ENCODE measurements at regions not wholly inside any gene's neighbourhood (a gene's known extent, or its start where the extent isn't known, plus 50 kb on each side); places are given as distances from the start of the nearest gene placed in this dataset.
"Not testable (repeated sequence)": the region's sequence is repeated elsewhere in the genome, so short reads cannot be mapped to it uniquely, and the experiment has no call there.

- not testable (repeated sequence) for TF ChIP-seq KLF17 (tag by site-specific recombination; IDR thresholded peaks at IDR 0.05); ZIC2 (tag by site-specific recombination; IDR thresholded peaks at IDR 0.05); SETDB1 (IDR thresholded peaks at IDR 0.05; ENCODE audit: insufficient read length, low read length); GLI4 (tag by site-specific recombination; IDR thresholded peaks at IDR 0.05); ZNF274 (IDR thresholded peaks at IDR 0.05; ENCODE audit: low read length); ZNF274 (tag by site-specific recombination; IDR thresholded peaks at IDR 0.05; ENCODE audit: borderline replicate concordance); REST (tag by site-specific recombination; IDR thresholded peaks at IDR 0.05); ZNF785 (tag by site-specific recombination; IDR thresholded peaks at IDR 0.05); ZNF596 (tag by site-specific recombination; IDR thresholded peaks at IDR 0.05); ZNF48 (tag by site-specific recombination; IDR thresholded peaks at IDR 0.05); ZNF24 (tag by site-specific recombination; IDR thresholded peaks at IDR 0.05); KLF16 (tag by site-specific recombination; IDR thresholded peaks at IDR 0.05); ZNF19 (tag by site-specific recombination; IDR thresholded peaks at IDR 0.05; ENCODE audit: low read depth)
- TF ChIP-seq, protein P1, sequence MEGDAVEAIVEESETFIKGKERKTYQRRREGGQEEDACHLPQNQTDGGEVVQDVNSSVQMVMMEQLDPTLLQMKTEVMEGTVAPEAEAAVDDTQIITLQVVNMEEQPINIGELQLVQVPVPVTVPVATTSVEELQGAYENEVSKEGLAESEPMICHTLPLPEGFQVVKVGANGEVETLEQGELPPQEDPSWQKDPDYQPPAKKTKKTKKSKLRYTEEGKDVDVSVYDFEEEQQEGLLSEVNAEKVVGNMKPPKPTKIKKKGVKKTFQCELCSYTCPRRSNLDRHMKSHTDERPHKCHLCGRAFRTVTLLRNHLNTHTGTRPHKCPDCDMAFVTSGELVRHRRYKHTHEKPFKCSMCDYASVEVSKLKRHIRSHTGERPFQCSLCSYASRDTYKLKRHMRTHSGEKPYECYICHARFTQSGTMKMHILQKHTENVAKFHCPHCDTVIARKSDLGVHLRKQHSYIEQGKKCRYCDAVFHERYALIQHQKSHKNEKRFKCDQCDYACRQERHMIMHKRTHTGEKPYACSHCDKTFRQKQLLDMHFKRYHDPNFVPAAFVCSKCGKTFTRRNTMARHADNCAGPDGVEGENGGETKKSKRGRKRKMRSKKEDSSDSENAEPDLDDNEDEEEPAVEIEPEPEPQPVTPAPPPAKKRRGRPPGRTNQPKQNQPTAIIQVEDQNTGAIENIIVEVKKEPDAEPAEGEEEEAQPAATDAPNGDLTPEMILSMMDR (tag by site-specific recombination; IDR thresholded peaks at IDR 0.05): not testable (repeated sequence)
- TF ChIP-seq, protein P2, sequence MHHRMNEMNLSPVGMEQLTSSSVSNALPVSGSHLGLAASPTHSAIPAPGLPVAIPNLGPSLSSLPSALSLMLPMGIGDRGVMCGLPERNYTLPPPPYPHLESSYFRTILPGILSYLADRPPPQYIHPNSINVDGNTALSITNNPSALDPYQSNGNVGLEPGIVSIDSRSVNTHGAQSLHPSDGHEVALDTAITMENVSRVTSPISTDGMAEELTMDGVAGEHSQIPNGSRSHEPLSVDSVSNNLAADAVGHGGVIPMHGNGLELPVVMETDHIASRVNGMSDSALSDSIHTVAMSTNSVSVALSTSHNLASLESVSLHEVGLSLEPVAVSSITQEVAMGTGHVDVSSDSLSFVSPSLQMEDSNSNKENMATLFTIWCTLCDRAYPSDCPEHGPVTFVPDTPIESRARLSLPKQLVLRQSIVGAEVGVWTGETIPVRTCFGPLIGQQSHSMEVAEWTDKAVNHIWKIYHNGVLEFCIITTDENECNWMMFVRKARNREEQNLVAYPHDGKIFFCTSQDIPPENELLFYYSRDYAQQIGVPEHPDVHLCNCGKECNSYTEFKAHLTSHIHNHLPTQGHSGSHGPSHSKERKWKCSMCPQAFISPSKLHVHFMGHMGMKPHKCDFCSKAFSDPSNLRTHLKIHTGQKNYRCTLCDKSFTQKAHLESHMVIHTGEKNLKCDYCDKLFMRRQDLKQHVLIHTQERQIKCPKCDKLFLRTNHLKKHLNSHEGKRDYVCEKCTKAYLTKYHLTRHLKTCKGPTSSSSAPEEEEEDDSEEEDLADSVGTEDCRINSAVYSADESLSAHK (tag by site-specific recombination; IDR thresholded peaks at IDR 0.05): not testable (repeated sequence)
Measured at GRCh38 chr2:87658976-87659375, 88.9 kb upstream of the PLGLB2 start.
